ENCODE measurements at regions not wholly inside any gene's neighbourhood (a gene's known extent, or its start where the extent isn't known, plus 50 kb on each side); places are given as distances from the start of the nearest gene placed in this dataset.

DNA sequence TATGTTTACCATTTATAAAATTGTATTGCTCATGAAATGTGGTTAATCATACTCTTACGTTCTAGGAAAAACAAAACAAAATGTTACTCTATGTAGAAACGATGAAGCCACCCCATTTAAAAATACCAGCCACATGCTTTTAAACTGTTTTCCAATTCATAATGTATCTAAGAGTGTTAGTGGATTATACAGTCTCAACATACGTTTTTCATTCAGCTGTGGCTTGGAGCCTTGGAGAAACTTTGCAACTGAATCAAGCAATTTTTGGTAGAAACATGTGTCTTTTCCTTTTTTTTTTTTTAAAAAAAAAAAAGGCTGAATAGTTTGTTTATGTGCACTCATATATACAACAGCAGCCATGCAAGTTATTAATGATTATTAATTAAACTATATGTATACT is 378.0 kb upstream of the SEMA3D start:
- DNase-seq = no peak

- no peak for DNase-seq
These were observed 374.9 kb upstream of the SEMA3D start for GRCh38 chr7:85561706-85562105.

- peak; percentile 49 for DNase-seq
These were observed 367.7 kb upstream of the SEMA3D start for GRCh38 chr7:85554236-85555178.

DNA sequence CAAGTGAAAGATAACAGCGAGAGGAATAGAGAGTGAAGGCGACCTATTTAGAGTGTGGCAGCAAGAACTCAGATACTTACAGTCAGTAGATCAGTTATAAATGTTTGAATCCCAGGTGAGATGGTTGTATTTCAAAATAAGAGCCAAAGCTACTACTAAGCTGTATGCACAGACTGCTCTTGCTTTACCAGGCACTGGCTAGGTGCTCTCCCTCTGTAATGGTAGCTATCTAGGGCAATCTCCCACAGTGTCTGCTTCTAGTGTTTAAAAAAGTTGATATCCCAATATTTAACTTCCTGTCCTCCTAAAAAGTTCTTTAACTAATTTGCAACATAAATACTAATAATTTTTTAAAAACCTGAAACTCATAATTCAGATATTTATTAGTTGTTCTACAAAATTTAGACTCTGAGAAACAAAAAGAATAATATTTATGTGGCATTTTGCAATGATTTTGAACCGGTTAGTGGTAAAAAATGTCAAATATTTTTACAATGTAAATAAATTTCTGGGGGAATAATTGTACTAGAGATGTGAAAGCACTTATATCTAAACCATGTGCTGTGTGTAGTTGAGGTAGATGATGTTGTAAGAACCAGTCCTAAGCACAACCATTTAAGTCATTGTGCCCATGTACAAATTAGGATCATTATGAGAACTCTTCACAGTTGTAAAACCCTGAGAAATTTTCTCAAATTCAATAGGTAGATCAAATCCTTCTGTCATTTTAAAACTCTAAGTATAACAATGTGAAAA is 349.3 kb upstream of the SEMA3D start:
- no peak for DNase-seq

- DNase-seq = no peak
These were observed 343.0 kb upstream of the SEMA3D start for GRCh38 chr7:85529831-85530230.

DNA sequence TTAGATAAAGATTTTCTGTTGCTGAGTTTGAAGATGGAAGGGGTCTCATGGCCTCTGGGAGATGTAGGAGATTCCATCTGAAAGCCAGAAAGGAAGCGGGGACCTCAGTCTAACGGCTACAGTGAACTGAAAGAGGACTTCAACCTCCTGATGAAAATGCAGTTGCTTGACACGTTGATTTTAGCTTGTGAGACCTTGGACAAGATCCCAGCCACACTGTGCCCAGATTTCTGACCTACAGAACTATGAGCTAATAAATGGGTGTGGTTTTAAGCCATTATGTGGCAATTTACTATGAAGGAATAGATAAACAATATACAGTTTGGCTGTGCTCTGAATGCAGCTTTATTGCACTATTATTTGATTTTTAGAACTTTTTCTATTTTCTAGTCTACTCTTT is 342.3 kb upstream of the SEMA3D start:
- DNase-seq = no peak

DNA sequence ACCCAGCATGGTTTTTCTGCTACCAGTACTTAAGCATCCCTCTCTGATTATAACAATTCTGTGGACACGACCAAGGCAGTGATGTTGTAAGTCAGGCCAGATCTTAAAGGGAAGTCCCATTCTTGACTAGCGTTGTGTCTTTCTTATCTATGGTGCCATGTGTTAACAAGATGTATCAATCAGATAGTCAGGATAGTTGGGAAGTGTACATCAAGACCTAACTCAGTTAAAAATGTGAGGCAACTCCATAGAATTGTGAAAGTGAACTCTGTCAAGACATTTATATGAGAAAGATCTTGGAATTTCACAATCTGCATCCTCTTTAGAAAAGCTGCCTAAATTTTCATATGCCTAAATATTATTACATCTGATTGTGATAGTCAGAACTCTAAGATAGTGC is 341.7 kb upstream of the SEMA3D start:
- DNase-seq = no peak

DNA sequence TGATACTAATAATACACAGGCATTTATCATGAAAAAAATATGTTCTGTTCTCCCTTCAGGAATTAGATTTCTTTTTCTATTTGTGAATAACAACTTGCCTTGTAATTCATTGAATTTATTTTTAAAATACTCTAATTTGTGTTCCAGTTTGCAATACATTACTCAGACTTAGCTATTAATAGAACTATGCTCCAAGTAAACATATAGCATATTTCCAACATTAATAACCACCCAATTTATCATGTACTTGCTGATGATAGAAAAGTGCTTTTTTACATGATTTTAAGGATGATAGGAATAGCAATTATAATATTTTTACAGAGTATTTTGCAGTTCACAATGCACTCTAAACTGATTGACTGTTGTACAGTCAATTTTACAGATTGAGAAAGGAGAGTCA is 338.8 kb upstream of the SEMA3D start:
- no peak for DNase-seq

GRCh38 chr7:85522070-85522469 is 335.2 kb upstream of the SEMA3D start:
- no peak for DNase-seq

GRCh38 chr7:85521108-85521694 is 334.3 kb upstream of the SEMA3D start:
- DNase-seq = no peak

GRCh38 chr7:85520175-85520574 is 333.3 kb upstream of the SEMA3D start:
- DNase-seq = no peak

DNA sequence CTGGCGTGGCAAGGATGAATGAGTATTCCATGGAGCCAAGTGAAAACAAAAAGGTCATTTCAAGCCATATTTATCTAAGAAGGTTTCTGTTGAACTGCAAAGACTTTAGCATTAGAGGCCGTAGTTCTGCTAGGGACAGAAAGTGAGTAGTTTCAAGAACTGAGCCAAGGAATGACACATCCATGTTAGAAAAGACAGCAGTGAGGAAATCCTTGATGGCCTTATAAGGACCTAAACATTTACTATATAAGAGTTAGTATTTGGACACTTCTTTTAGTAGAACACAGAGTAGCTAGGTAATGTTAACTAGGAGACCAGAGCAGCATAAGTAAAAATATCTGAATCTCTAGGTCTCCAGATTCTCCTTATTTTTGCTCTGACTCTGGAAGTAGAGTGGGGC is 329.8 kb upstream of the SEMA3D start:
- DNase-seq = no peak

- no peak for DNase-seq
These were observed 325.9 kb upstream of the SEMA3D start for GRCh38 chr7:85512790-85513189.

- DNase-seq = no peak
These were observed 323.4 kb upstream of the SEMA3D start for GRCh38 chr7:85510287-85510686.

DNA sequence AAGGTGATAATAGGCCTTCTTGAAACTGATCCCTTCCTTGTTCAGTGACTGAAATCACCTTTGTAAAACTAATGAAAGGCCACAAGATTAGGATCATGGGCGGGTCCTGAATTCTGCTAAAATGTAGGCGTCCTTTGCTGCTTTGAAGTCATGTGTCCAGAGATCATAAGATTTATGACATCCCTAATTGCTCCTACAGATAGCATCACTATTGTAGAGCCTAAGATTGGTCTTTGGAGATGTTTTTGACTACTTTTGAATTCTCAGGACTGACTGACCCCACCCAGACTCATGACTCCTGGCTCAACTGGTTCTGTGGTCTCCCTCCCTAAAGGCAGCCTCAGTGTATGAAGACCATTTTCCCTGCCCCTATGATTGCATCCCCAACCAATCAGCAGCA is 322.6 kb upstream of the SEMA3D start:
- no peak for DNase-seq

DNA sequence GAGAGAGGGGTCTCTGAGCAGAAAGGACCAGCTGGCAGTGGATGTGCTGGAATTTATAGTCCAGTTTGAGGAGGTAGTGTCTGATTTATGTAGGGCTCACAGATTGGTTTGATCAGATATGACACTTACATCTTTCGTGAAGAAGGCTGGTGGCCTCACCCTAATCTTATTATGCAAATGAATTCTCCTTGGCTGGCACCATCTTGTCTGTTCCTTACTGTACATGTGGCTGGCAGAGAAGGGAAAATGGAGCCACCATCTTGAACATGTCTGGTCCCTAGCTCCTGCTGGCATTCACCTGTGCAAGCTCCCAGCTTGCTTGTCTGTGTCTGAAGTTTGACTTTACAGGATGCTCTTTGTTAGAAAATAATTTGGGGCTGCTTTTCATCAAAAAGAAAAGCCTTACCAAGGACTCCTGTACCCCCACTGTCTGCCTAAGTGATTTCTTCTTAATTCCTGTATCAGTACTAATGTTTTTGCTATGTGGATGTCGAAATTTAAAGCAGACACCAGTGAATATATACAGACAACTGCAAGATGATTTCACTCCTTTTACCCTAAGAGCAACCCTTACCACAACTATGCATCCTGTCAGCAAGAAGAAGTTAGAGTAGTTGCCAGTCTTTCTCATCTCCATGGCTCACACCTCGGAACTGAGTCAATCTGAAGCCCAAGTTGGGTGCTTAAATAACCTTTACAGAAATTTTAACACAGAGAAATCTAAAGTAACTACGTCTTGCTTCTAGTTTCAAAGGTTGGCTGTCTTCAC is 322.0 kb upstream of the SEMA3D start:
- no peak for DNase-seq

DNA sequence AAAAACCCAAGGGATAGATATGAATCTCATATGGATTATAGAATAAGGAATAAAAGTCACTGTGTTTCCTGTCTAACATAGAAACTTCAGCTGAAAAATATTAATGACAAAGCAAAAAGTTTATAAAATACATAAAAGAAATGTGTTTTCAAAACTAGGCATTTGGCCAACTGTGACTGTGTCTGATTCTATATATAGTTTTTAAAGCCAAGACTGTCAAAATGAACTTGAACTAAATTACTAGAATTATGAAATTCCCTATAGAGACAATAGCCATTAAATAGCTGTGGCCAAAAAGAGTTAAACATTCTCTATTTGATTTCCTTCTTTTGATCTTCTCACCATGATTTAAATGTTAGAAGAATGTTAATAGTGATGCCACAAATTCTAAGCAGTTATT is 311.2 kb upstream of the SEMA3D start:
- DNase-seq = no peak

DNA sequence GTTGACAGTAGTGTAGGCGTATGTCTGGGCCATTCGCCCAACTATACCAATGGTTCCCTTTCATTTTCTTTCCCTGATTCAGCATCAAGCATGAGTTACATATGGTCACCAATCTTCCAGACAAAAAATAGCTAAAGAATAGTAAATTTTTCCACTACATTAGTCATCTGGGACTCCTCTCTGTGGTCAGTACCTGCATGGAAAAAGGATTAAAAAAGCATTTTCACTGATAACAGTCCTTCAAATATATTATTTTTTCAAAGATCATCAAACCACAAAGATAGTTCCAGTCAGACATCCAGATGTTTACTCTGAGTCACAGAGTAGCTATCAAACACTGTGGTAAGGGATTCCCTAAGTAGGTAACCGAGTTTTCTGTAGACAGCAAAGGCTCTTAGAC is 302.6 kb upstream of the SEMA3D start:
- no peak for DNase-seq

DNA sequence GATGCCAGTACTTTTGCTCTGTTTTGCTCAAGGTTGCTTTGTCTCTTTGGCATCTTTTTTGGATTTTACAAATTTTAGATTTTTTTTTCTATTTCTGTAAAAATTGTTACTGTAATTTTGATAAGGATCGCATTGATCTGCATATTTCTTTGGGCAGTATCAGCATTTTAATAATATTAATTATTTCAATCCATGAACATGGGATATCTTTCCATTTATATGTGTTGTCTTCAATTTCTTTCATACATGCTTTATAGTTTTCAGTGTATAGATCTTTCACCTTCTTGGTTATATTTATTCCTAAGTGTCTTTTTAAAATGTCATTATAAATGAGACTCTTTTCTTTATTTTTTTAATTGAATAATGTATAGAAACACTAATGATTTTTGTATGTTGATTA is 301.6 kb upstream of the SEMA3D start:
- no peak for DNase-seq

- no peak for DNase-seq
These were observed 296.3 kb upstream of the SEMA3D start for GRCh38 chr7:85483177-85483576.

- DNase-seq = no peak
These were observed 293.8 kb upstream of the SEMA3D start for GRCh38 chr7:85480666-85481065.

DNA sequence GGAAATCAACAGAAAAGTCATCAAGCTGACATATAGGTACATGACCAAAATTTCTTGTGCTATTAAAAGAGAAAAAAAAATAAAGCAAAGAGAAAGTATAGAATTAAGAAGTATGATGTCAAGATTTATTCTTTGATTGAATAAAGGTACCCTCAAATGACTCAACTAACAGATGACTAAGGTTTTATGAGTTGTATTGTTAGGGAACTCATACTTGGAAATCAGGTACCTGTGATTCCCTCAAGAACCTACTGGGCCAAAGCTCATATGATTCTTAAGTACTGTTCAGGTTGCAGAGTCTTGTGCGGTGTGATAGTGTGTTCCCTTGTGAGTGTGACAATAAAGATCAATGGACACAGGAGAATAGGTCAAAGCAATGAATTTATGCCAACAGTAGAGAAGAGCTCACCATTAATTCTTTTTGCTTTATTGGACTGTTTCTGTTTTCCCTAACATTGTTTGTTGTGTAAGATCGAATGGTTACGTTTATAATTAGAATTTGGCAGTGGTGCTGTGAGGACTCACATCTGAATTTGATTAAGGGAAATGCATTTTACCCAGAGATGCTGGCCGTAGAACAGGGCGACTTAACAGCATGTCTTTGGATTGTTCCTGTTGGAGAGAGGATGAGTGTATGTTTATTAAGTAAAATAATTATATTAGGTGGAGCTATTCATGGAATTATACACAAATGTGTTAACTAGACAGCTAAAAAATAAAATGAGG is 293.2 kb upstream of the SEMA3D start:
- no peak for DNase-seq

Measured in COR-L47 (cell line).